Neural cell (in vitro differentiated cells): ENCODE measurements at regions not wholly inside any gene's neighbourhood (a gene's known extent, or its start where the extent isn't known, plus 50 kb on each side); places are given as distances from the start of the nearest gene placed in this dataset.

Experiments
- H2AFZ ChIP-seq: fragments of 200-600, 300-800 bp; sonication (generic), shearing (Covaris generic); 2 replicates; pipeline ENCODE4 v1.6.0; 2014; ENCODE audit warnings: low read depth, mild to moderate bottlenecking, antibody characterized with exemption, low read length, moderate library complexity
- H3F3A ChIP-seq: fragments of 200-600 bp; shearing (Covaris generic); 2 replicates; pipeline ENCODE4 v1.6.1; 2016; ENCODE audit warnings: mild to moderate bottlenecking, moderate library complexity, mixed read lengths, antibody characterized with exemption, low read length; ENCODE audit not compliant: insufficient read depth, poor library complexity, severe bottlenecking
- H3K27ac ChIP-seq: fragments of 200-600, 300-800 bp; sonication (generic), shearing (Covaris generic); 2 replicates; pipeline ENCODE4 v1.5.1; 2014; ENCODE audit warnings: mild to moderate bottlenecking, low read length, moderate library complexity
- H3K27me3 ChIP-seq: fragments of 300-800, 200-600 bp; sonication (generic), shearing (Covaris generic); 2 replicates; pipeline ENCODE4 v1.6.0; 2014; ENCODE audit warnings: mild to moderate bottlenecking, low read depth, low read length, moderate library complexity; ENCODE audit not compliant: insufficient read depth
- H3K36me3 ChIP-seq: fragments of 300-800, 200-600 bp; sonication (generic), shearing (Covaris generic); 2 replicates; pipeline ENCODE4 v1.5.1; 2014; ENCODE audit warnings: mild to moderate bottlenecking, antibody characterized with exemption, low read length, moderate library complexity; ENCODE audit not compliant: insufficient read depth
- H3K4me2 ChIP-seq: fragments of 300-800, 200-600 bp; sonication (generic), shearing (Covaris generic); 2 replicates; pipeline ENCODE4 v1.6.0; 2014; ENCODE audit warnings: mild to moderate bottlenecking, low read length
- H3K4me3 ChIP-seq: fragments of 300-800, 200-600 bp; sonication (generic), shearing (Covaris generic); 2 replicates; pipeline ENCODE4 v1.5.1; 2014; ENCODE audit warnings: mild to moderate bottlenecking, low read length, moderate library complexity
- H3K79me2 ChIP-seq: fragments of 200-600 bp; shearing (Covaris generic); replicated peaks from 2 replicates; pipeline ENCODE4 v1.6.0; 2014; ENCODE audit warnings: mild to moderate bottlenecking, low read length, moderate library complexity; ENCODE audit not compliant: insufficient read depth
- H3K9ac ChIP-seq: fragments of 300-800, 200-600 bp; sonication (generic), shearing (Covaris generic); 2 replicates; pipeline ENCODE4 v1.6.1; 2016; ENCODE audit warnings: mild to moderate bottlenecking, low read length, mixed read lengths
- H3K9me2 ChIP-seq: fragments of 200-600 bp; shearing (Covaris generic); 2 replicates; pipeline ENCODE4 v1.6.1; 2016; ENCODE audit warnings: mild to moderate bottlenecking, low read length, mixed read lengths; ENCODE audit not compliant: insufficient read depth
- H3K9me3 ChIP-seq: fragments of 200-600, 300-800 bp; sonication (generic), shearing (Covaris generic); 2 replicates; pipeline ENCODE4 v1.6.1; 2016; ENCODE audit warnings: mild to moderate bottlenecking, mixed run types, low read length, moderate library complexity, mixed read lengths
- H4K20me1 ChIP-seq: fragments of 200-600 bp; shearing (Covaris generic); 2 replicates; pipeline ENCODE4 v1.6.1; 2016; ENCODE audit warnings: mild to moderate bottlenecking, mixed run types; ENCODE audit not compliant: insufficient read depth
- EP300 ChIP-seq: fragments of 450-650 bp; conservative IDR thresholded peaks from 2 replicates; pipeline ENCODE4 v1.6.1; 2014; ENCODE audit warnings: antibody characterized with exemption, mild to moderate bottlenecking, moderate library complexity; ENCODE audit not compliant: poor library complexity, severe bottlenecking
- EZH2 ChIP-seq: fragments of 200-600, 300-800 bp; shearing (Covaris generic), sonication (generic); IDR thresholded peaks from 2 replicates; pipeline ENCODE4 v1.6.1; 2014; ENCODE audit warnings: antibody characterized with exemption, low read length, borderline replicate concordance, mild to moderate bottlenecking; ENCODE audit not compliant: insufficient read depth, poor library complexity, severe bottlenecking
- MXI1 ChIP-seq: fragments of 450-650 bp; conservative IDR thresholded peaks from 2 replicates; pipeline ENCODE4 v1.6.1; 2014; ENCODE audit warnings: antibody characterized with exemption, mild to moderate bottlenecking; ENCODE audit not compliant: poor library complexity, severe bottlenecking
- POLR2AphosphoS5 ChIP-seq: IDR thresholded peaks from 2 replicates; pipeline ENCODE4 v1.6.1; 2012
- RAD21 ChIP-seq: fragments of 450-650 bp; conservative IDR thresholded peaks from 2 replicates; pipeline ENCODE4 v1.6.1; 2014; ENCODE audit warnings: antibody characterized with exemption, mild to moderate bottlenecking, moderate library complexity
- SMC3 ChIP-seq: fragments of 450-650 bp; conservative IDR thresholded peaks from 2 replicates; pipeline ENCODE4 v1.6.1; 2014; ENCODE audit warnings: antibody characterized with exemption, mild to moderate bottlenecking, moderate library complexity; ENCODE audit not compliant: poor library complexity
- TAF1 ChIP-seq: IDR thresholded peaks from 2 replicates; pipeline ENCODE4 v1.6.1; 2012; ENCODE audit warnings: low read depth
- TF ChIP-seq, protein P1 (sequence below): IDR thresholded peaks from 2 replicates; pipeline ENCODE4 v1.6.1; 2012; ENCODE audit warnings: borderline replicate concordance
- TF ChIP-seq, protein P2 (sequence below): fragments of 450-650 bp; IDR thresholded peaks from 2 replicates; pipeline ENCODE4 v1.5.1; 2014; ENCODE audit warnings: antibody characterized with exemption, mild to moderate bottlenecking, moderate library complexity; ENCODE audit not compliant: poor library complexity, severe bottlenecking

DNA sequence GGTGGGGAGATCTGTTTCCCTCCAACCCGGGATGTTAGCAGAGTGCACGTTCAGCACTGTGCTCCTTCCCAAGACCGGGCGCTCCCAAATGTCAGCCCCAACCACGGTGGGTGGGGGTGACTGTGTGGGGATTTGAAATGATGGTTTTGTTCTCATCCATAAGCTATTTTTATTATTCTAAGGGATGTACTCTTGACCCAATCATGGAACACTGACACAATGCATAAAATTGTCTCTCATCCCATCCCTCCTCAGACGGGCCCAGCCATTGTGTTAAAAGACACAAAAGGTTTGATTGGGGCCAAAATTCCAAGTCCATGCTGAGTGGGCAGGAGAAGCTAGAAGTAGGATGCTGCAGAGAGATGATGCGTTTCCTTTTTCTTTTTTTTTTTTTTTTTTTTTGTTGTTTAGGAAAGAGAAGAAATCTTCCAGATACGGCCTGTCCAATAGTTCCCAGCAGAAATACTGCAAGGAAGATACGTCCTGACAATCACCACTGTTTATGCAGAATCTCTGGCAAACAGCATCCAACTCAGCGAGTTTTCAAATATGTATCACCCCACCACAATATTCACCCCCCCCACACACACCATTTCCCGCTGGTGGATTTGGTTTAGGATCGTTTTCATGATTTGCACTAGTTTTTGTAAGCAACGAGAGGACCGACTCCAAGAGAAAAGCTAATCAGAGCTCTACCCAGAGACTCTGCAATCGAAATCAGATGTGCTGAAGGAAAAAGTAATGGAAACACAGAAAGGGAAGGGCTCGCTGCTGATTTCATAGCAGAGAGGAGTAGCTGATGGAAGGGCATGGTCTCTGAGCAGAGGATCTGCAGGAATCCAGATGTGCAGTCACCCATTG, 163.5 kb upstream of the DYNLRB2 start:
- no peaks in the 10 kb centered on the region for H3K9me3 ChIP-seq
- no peaks in the 10 kb centered on the region for H3K36me3 ChIP-seq
- no peak overlapping the region for H2AFZ ChIP-seq
- no peak overlapping the region for H3K9ac ChIP-seq
- no peak overlapping the region for H3K27ac ChIP-seq
- no peaks in the 10 kb centered on the region for H3F3A ChIP-seq
- H3K4me2 ChIP-seq: no peak overlapping the region
- H3K79me2 ChIP-seq: no peaks in the 10 kb centered on the region
- TF ChIP-seq, protein P1, sequence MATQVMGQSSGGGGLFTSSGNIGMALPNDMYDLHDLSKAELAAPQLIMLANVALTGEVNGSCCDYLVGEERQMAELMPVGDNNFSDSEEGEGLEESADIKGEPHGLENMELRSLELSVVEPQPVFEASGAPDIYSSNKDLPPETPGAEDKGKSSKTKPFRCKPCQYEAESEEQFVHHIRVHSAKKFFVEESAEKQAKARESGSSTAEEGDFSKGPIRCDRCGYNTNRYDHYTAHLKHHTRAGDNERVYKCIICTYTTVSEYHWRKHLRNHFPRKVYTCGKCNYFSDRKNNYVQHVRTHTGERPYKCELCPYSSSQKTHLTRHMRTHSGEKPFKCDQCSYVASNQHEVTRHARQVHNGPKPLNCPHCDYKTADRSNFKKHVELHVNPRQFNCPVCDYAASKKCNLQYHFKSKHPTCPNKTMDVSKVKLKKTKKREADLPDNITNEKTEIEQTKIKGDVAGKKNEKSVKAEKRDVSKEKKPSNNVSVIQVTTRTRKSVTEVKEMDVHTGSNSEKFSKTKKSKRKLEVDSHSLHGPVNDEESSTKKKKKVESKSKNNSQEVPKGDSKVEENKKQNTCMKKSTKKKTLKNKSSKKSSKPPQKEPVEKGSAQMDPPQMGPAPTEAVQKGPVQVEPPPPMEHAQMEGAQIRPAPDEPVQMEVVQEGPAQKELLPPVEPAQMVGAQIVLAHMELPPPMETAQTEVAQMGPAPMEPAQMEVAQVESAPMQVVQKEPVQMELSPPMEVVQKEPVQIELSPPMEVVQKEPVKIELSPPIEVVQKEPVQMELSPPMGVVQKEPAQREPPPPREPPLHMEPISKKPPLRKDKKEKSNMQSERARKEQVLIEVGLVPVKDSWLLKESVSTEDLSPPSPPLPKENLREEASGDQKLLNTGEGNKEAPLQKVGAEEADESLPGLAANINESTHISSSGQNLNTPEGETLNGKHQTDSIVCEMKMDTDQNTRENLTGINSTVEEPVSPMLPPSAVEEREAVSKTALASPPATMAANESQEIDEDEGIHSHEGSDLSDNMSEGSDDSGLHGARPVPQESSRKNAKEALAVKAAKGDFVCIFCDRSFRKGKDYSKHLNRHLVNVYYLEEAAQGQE: no peak
- TF ChIP-seq EP300 (no peak), TAF1 (no peak), RAD21 (no peak), SMC3 (no peak), EZH2 (no peak)
- TF ChIP-seq, protein P2, sequence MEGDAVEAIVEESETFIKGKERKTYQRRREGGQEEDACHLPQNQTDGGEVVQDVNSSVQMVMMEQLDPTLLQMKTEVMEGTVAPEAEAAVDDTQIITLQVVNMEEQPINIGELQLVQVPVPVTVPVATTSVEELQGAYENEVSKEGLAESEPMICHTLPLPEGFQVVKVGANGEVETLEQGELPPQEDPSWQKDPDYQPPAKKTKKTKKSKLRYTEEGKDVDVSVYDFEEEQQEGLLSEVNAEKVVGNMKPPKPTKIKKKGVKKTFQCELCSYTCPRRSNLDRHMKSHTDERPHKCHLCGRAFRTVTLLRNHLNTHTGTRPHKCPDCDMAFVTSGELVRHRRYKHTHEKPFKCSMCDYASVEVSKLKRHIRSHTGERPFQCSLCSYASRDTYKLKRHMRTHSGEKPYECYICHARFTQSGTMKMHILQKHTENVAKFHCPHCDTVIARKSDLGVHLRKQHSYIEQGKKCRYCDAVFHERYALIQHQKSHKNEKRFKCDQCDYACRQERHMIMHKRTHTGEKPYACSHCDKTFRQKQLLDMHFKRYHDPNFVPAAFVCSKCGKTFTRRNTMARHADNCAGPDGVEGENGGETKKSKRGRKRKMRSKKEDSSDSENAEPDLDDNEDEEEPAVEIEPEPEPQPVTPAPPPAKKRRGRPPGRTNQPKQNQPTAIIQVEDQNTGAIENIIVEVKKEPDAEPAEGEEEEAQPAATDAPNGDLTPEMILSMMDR: no peak
- no peak overlapping the region for H3K4me3 ChIP-seq
- no peaks in the 10 kb centered on the region for H3K27me3 ChIP-seq
- no peaks in the 10 kb centered on the region for H3K9me2 ChIP-seq
- no peaks in the 10 kb centered on the region for H4K20me1 ChIP-seq

DNA sequence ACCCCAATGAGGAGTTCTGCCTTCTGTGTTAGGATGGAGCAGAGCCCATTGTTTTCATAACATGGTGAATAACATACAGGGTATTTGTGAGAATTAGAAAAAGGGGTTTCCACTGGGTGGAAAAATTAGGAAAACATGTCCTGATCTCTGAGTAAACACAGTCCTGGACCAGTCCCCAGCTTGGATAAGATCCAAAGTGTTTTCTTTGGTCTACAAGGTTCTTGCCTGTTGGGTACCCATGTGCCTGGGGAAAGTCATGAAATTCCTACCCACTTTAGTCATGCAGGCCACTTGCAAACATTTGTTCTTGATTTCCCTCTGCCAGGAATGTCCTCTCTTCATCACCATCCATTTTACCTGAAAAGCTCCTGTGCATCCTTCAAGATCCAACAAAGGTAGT, 164.8 kb upstream of the DYNLRB2 start:
- Histone ChIP-seq H3K79me2 (no peaks in the 10 kb centered on the region), H3F3A (no peaks in the 10 kb centered on the region), H4K20me1 (no peaks in the 10 kb centered on the region), H3K4me2 (no peak overlapping the region), H3K9ac (no peak overlapping the region), H3K36me3 (no peaks in the 10 kb centered on the region), H2AFZ (no peak overlapping the region), H3K27me3 (no peaks in the 10 kb centered on the region), H3K4me3 (no peak overlapping the region), H3K9me3 (no peaks in the 10 kb centered on the region), H3K27ac (no peak overlapping the region), H3K9me2 (no peaks in the 10 kb centered on the region)
- TF ChIP-seq, protein P1: no peak
- TF ChIP-seq MXI1: no peak
- no peak for TF ChIP-seq SMC3
- TF ChIP-seq EP300: no peak
- TF ChIP-seq, protein P2: no peak
- TF ChIP-seq POLR2AphosphoS5: no peak
- no peak for TF ChIP-seq TAF1
- TF ChIP-seq RAD21: no peak
- TF ChIP-seq EZH2: no peak
